Endodermal cell (in vitro differentiated cells): ENCODE measurements at regions not wholly inside any gene's neighbourhood (a gene's known extent, or its start where the extent isn't known, plus 50 kb on each side); places are given as distances from the start of the nearest gene placed in this dataset.

Source experiments
- DNase-seq: peaks from one replicate; pipeline ENCODE4 v3.0.0-alpha.2; 2017
- H3K27ac ChIP-seq: 2 replicates; pipeline ENCODE4 v1.5.1; 2013; ENCODE audit warnings: mild to moderate bottlenecking, low read depth, low read length, moderate library complexity
- H3K27me3 ChIP-seq: 2 replicates; pipeline ENCODE4 v1.6.1; 2013; ENCODE audit warnings: mild to moderate bottlenecking, low read length, moderate library complexity; ENCODE audit not compliant: insufficient read depth, control insufficient read depth, poor library complexity, severe bottlenecking
- H3K36me3 ChIP-seq: 2 replicates; pipeline ENCODE4 v1.7.0; 2013; ENCODE audit warnings: mild to moderate bottlenecking, low read length, moderate library complexity; ENCODE audit not compliant: control insufficient read depth, insufficient read depth
- H3K4me1 ChIP-seq: one replicate; pipeline ENCODE4 v1.7.0; 2013; ENCODE audit warnings: low read length; ENCODE audit not compliant: control insufficient read depth, insufficient read depth
- H3K4me3 ChIP-seq: 2 replicates; pipeline ENCODE4 v1.5.1; 2013; ENCODE audit warnings: mild to moderate bottlenecking, low read length, moderate library complexity
- H3K9ac ChIP-seq: 2 replicates; pipeline ENCODE4 v1.6.1; 2013; ENCODE audit warnings: mild to moderate bottlenecking, low read length, moderate library complexity; ENCODE audit not compliant: poor library complexity, severe bottlenecking; ENCODE audit errors: extremely low read depth
- H3K9me3 ChIP-seq: 2 replicates; pipeline ENCODE4 v1.6.1; 2013; ENCODE audit warnings: mild to moderate bottlenecking, low read length, moderate library complexity; ENCODE audit not compliant: control insufficient read depth
- H3K27ac Mint-ChIP-seq: 2 replicates; pipeline ENCODE4 v1.8.0; 2020; ENCODE audit warnings: mixed read lengths
- H3K27me3 Mint-ChIP-seq: 2 replicates; pipeline ENCODE4 v1.8.0; 2021; ENCODE audit warnings: mild to moderate bottlenecking, mixed read lengths; ENCODE audit not compliant: insufficient read depth
- H3K36me3 Mint-ChIP-seq: 2 replicates; pipeline ENCODE4 v1.8.0; 2020; ENCODE audit warnings: low read depth, mixed read lengths
- H3K4me1 Mint-ChIP-seq: 2 replicates; pipeline ENCODE4 v1.8.0; 2020; ENCODE audit warnings: mixed read lengths
- H3K4me3 Mint-ChIP-seq: 2 replicates; pipeline ENCODE4 v1.8.0; 2020; ENCODE audit warnings: mild to moderate bottlenecking, moderate library complexity, mixed read lengths
- H3K9me3 Mint-ChIP-seq: 2 replicates; pipeline ENCODE4 v1.8.0; 2020; ENCODE audit warnings: mild to moderate bottlenecking, mixed read lengths
- CTCF ChIP-seq: fragments of 200-600 bp; sonication (generic); conservative IDR thresholded peaks from 2 replicates; pipeline ENCODE4 v1.5.0; 2021; ENCODE audit warnings: antibody characterized with exemption, mild to moderate bottlenecking
- WGBS, 2 experiments: methylation state at CpG; one replicate each; pipeline versions ENCODE4 v1.1.5 to v1.1.7; 2013; ENCODE audit warnings: missing lambda C conversion rate in 2 of 2, mixed read lengths in 1 of 2; ENCODE audit not compliant: insufficient coverage in 1 of 2, insufficient read length in 1 of 2; 5-methylcytosine and 5-hydroxymethylcytosine counted together

- Histone ChIP-seq H3K9me3 (no peaks in the 10 kb centered on the region), H3K4me3 (no peak overlapping the region), H3K27ac (no peak overlapping the region), H3K36me3 (no peaks in the 10 kb centered on the region), H3K9ac (no peak overlapping the region), H3K27me3 (no peaks in the 10 kb centered on the region), H3K4me1 (no peaks in the 10 kb centered on the region)
- no peak for TF ChIP-seq CTCF
- WGBS, 2 experiments = 93 to 100% methylated on average over 2 of the region's 2 CpGs
- no peaks in the 10 kb centered on the region for H3K36me3 Mint-ChIP-seq
- H3K4me3 Mint-ChIP-seq = no peak overlapping the region
- peak overlapping the region; percentile 12 for H3K27ac Mint-ChIP-seq
- peaks cover 8% of the 10 kb centered on the region for H3K4me1 Mint-ChIP-seq
- no peaks in the 10 kb centered on the region for H3K9me3 Mint-ChIP-seq
- no peaks in the 10 kb centered on the region for H3K27me3 Mint-ChIP-seq
- DNase-seq = no peak
Observed at GRCh38 chr2:144796164-144796563, 276.2 kb upstream of the ZEB2 start.

- Histone ChIP-seq H3K4me1 (no peaks in the 10 kb centered on the region), H3K9ac (no peak overlapping the region), H3K36me3 (no peaks in the 10 kb centered on the region), H3K27me3 (no peaks in the 10 kb centered on the region), H3K9me3 (no peaks in the 10 kb centered on the region), H3K4me3 (no peak overlapping the region), H3K27ac (no peak overlapping the region)
- Mint-ChIP-seq H3K4me1 (no peaks in the 10 kb centered on the region), H3K4me3 (no peak overlapping the region), H3K27ac (no peak overlapping the region), H3K27me3 (no peaks in the 10 kb centered on the region), H3K9me3 (peaks cover 10% of the 10 kb centered on the region), H3K36me3 (no peaks in the 10 kb centered on the region)
- no peak for TF ChIP-seq CTCF
- WGBS, 2 experiments = 91 to 94% methylated on average over 4 to 5 of the region's 5 CpGs
- DNase-seq = no peak
Observed at GRCh38 chr2:144785253-144785652, 265.3 kb upstream of the ZEB2 start.

GRCh38 chr2:144780983-144781382, 261.1 kb upstream of the ZEB2 start:
- H3K36me3 Mint-ChIP-seq = no peaks in the 10 kb centered on the region
- no peak overlapping the region for H3K4me3 Mint-ChIP-seq
- peaks cover 8% of the 10 kb centered on the region for H3K9me3 Mint-ChIP-seq
- Histone ChIP-seq H3K4me1 (no peaks in the 10 kb centered on the region), H3K9ac (no peak overlapping the region), H3K9me3 (no peaks in the 10 kb centered on the region), H3K27me3 (no peaks in the 10 kb centered on the region), H3K27ac (no peak overlapping the region), H3K4me3 (no peak overlapping the region), H3K36me3 (no peaks in the 10 kb centered on the region)
- 94 to 100% methylated on average over 1 to 3 of the region's 3 CpGs for WGBS, 2 experiments
- no peaks in the 10 kb centered on the region for H3K4me1 Mint-ChIP-seq
- H3K27ac Mint-ChIP-seq = no peak overlapping the region
- no peak for DNase-seq
- TF ChIP-seq CTCF = peak; percentile 46
- no peaks in the 10 kb centered on the region for H3K27me3 Mint-ChIP-seq
